H1 (cell line): ENCODE measurements at regions not wholly inside any gene's neighbourhood (a gene's known extent, or its start where the extent isn't known, plus 50 kb on each side); places are given as distances from the start of the nearest gene placed in this dataset.

Experiments
- SAP30 ChIP-seq: fragments of 300-600 bp; sonication (generic); IDR thresholded peaks from 2 replicates; pipeline ENCODE4 v1.7.1; 2012; ENCODE audit warnings: low read length, moderate library complexity, mild to moderate bottlenecking, inconsistent platforms; ENCODE audit not compliant: insufficient read depth, insufficient replicate concordance
- SIRT6 ChIP-seq: IDR thresholded peaks from one replicate; pipeline ENCODE4 v1.7.1; 2012; ENCODE audit warnings: low read length, inconsistent platforms
- SUZ12 ChIP-seq: fragments of 200-600 bp; sonication (generic); IDR thresholded peaks from 2 replicates; pipeline ENCODE4 v1.6.1; 2012; ENCODE audit warnings: mild to moderate bottlenecking, inconsistent platforms, low read length, moderate library complexity, mixed read lengths
- ZNF274 ChIP-seq: IDR thresholded peaks from 2 replicates; pipeline ENCODE4 v1.7.0; 2012; ENCODE audit warnings: low read length, borderline replicate concordance; ENCODE audit errors: extremely low read depth
- TF ChIP-seq, protein P1 (sequence below): fragments of 300-600 bp; sonication (generic); IDR thresholded peaks from 2 replicates; pipeline ENCODE4 v1.7.1; 2012; ENCODE audit warnings: low read length, moderate library complexity, mild to moderate bottlenecking, inconsistent platforms; ENCODE audit not compliant: insufficient replicate concordance

DNA sequence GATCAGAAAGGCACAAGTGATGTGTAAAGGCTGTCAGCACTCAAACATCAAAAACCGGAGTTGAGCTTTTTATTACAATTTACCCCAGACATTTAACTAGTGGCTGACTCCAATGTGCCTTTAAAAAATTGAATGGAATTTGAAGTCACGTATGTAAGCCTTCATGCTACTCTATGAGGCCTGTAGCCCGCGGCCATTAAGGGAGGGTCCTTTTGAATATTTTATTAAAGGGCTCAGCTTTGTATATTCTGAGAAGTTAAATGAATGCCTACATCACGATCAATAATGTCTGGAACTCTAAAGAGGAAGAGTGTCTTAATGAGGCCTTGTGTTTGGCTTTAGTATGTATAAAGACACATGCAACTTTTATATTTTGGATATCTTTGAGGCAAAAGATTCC is 916.6 kb upstream of the CELF2 start (continued):
- TF ChIP-seq, protein P1, sequence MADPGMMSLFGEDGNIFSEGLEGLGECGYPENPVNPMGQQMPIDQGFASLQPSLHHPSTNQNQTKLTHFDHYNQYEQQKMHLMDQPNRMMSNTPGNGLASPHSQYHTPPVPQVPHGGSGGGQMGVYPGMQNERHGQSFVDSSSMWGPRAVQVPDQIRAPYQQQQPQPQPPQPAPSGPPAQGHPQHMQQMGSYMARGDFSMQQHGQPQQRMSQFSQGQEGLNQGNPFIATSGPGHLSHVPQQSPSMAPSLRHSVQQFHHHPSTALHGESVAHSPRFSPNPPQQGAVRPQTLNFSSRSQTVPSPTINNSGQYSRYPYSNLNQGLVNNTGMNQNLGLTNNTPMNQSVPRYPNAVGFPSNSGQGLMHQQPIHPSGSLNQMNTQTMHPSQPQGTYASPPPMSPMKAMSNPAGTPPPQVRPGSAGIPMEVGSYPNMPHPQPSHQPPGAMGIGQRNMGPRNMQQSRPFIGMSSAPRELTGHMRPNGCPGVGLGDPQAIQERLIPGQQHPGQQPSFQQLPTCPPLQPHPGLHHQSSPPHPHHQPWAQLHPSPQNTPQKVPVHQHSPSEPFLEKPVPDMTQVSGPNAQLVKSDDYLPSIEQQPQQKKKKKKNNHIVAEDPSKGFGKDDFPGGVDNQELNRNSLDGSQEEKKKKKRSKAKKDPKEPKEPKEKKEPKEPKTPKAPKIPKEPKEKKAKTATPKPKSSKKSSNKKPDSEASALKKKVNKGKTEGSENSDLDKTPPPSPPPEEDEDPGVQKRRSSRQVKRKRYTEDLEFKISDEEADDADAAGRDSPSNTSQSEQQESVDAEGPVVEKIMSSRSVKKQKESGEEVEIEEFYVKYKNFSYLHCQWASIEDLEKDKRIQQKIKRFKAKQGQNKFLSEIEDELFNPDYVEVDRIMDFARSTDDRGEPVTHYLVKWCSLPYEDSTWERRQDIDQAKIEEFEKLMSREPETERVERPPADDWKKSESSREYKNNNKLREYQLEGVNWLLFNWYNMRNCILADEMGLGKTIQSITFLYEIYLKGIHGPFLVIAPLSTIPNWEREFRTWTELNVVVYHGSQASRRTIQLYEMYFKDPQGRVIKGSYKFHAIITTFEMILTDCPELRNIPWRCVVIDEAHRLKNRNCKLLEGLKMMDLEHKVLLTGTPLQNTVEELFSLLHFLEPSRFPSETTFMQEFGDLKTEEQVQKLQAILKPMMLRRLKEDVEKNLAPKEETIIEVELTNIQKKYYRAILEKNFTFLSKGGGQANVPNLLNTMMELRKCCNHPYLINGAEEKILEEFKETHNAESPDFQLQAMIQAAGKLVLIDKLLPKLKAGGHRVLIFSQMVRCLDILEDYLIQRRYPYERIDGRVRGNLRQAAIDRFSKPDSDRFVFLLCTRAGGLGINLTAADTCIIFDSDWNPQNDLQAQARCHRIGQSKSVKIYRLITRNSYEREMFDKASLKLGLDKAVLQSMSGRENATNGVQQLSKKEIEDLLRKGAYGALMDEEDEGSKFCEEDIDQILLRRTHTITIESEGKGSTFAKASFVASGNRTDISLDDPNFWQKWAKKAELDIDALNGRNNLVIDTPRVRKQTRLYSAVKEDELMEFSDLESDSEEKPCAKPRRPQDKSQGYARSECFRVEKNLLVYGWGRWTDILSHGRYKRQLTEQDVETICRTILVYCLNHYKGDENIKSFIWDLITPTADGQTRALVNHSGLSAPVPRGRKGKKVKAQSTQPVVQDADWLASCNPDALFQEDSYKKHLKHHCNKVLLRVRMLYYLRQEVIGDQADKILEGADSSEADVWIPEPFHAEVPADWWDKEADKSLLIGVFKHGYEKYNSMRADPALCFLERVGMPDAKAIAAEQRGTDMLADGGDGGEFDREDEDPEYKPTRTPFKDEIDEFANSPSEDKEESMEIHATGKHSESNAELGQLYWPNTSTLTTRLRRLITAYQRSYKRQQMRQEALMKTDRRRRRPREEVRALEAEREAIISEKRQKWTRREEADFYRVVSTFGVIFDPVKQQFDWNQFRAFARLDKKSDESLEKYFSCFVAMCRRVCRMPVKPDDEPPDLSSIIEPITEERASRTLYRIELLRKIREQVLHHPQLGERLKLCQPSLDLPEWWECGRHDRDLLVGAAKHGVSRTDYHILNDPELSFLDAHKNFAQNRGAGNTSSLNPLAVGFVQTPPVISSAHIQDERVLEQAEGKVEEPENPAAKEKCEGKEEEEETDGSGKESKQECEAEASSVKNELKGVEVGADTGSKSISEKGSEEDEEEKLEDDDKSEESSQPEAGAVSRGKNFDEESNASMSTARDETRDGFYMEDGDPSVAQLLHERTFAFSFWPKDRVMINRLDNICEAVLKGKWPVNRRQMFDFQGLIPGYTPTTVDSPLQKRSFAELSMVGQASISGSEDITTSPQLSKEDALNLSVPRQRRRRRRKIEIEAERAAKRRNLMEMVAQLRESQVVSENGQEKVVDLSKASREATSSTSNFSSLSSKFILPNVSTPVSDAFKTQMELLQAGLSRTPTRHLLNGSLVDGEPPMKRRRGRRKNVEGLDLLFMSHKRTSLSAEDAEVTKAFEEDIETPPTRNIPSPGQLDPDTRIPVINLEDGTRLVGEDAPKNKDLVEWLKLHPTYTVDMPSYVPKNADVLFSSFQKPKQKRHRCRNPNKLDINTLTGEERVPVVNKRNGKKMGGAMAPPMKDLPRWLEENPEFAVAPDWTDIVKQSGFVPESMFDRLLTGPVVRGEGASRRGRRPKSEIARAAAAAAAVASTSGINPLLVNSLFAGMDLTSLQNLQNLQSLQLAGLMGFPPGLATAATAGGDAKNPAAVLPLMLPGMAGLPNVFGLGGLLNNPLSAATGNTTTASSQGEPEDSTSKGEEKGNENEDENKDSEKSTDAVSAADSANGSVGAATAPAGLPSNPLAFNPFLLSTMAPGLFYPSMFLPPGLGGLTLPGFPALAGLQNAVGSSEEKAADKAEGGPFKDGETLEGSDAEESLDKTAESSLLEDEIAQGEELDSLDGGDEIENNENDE = no peak
- TF ChIP-seq SAP30 (no peak), SIRT6 (no peak), SUZ12 (no peak), ZNF274 (no peak)
